ENCODE measurements at regions not wholly inside any gene's neighbourhood (a gene's known extent, or its start where the extent isn't known, plus 50 kb on each side); places are given as distances from the start of the nearest gene placed in this dataset.

DNA sequence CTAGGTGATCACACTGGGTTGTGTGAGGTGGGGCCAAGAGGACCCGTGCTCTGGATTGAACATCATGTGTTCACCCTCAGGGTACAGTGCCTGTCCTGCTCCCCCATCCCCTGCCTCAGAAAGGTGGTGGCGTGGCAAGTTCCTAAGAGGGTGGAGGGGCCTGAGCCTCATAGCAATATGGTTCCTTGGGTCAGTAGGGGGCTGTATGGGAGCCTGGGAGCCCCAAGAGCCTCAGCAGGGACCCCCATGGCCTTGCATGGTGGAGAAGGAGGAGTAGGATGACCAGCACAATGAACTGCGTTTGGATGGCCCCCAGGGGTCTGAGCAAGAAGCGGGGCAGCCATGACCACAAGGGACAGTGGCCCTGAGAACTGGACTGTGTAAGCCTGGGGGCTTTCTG, 89.6 kb upstream of the SHB start (continued):
- TF ChIP-seq CTBP2 (IDR thresholded peaks at IDR 0.05; ENCODE audit: borderline replicate concordance, insufficient read depth, insufficient read length, low read length) (no peak), MAFK (IDR thresholded peaks at IDR 0.05; ENCODE audit: low read depth, low read length) (no peak), SIX5 (IDR thresholded peaks at IDR 0.05; ENCODE audit: low read depth, low read length) (no peak)

Data from H1 (cell line).